Activated CD4-positive, alpha-beta T cell treated with anti-CD3 and anti-CD28 coated beads, Interleukin-2, amount 50 U/mL, for 16 hours (primary cell): ENCODE measurements at regions not wholly inside any gene's neighbourhood (a gene's known extent, or its start where the extent isn't known, plus 50 kb on each side); places are given as distances from the start of the nearest gene placed in this dataset.

Source experiments
- DNase-seq: peaks from one replicate; pipeline ENCODE4 v3.0.0-alpha.2; 2020

GRCh38 chr15:93212578-93212977, 123.6 kb upstream of the RGMA start:
- DNase-seq, result no peak

- no peak for DNase-seq
Measured at GRCh38 chr15:93210995-93211394, 122.0 kb upstream of the RGMA start.

GRCh38 chr15:93209690-93210445, 120.9 kb upstream of the RGMA start:
- DNase-seq, result no peak

GRCh38 chr15:93206893-93207292, 117.9 kb upstream of the RGMA start:
- no peak for DNase-seq

- DNase-seq, result no peak
Measured at GRCh38 chr15:93205413-93205812, 116.4 kb upstream of the RGMA start.

- no peak for DNase-seq
Measured at GRCh38 chr15:93203036-93203435, 114.0 kb upstream of the RGMA start.

GRCh38 chr15:93202405-93202804, 113.4 kb upstream of the RGMA start:
- DNase-seq, result no peak

- no peak for DNase-seq
Measured at GRCh38 chr15:93201940-93202339, 112.9 kb upstream of the RGMA start.

- no peak for DNase-seq
Measured at GRCh38 chr15:93200837-93201226, 111.8 kb upstream of the RGMA start.

GRCh38 chr15:93200081-93200836, 111.2 kb upstream of the RGMA start:
- DNase-seq, result no peak

- no peak for DNase-seq
Measured at GRCh38 chr15:93196135-93196670, 107.2 kb upstream of the RGMA start.

GRCh38 chr15:93195109-93195508, 106.1 kb upstream of the RGMA start:
- DNase-seq, result no peak

GRCh38 chr15:93190238-93190637, 101.2 kb upstream of the RGMA start:
- no peak for DNase-seq

- no peak for DNase-seq
Measured at GRCh38 chr15:93189561-93189960, 100.5 kb upstream of the RGMA start.

- DNase-seq, result no peak
Measured at GRCh38 chr15:93188236-93188635, 99.2 kb upstream of the RGMA start.

GRCh38 chr15:93185796-93186195, 96.8 kb upstream of the RGMA start:
- no peak for DNase-seq

- no peak for DNase-seq
Measured at GRCh38 chr15:93182703-93183205, 93.7 kb upstream of the RGMA start.

GRCh38 chr15:93180656-93181055, 91.6 kb upstream of the RGMA start:
- no peak for DNase-seq

- DNase-seq, result no peak
Measured at GRCh38 chr15:93180128-93180527, 91.1 kb upstream of the RGMA start.

GRCh38 chr15:93179700-93180102, 90.7 kb upstream of the RGMA start:
- DNase-seq, result no peak

GRCh38 chr15:93179072-93179471, 90.1 kb upstream of the RGMA start:
- DNase-seq, result no peak

GRCh38 chr15:93178371-93178770, 89.4 kb upstream of the RGMA start:
- DNase-seq, result no peak

- no peak for DNase-seq
Measured at GRCh38 chr15:93176065-93176464, 87.1 kb upstream of the RGMA start.

GRCh38 chr15:93174836-93175235, 85.8 kb upstream of the RGMA start:
- DNase-seq, result no peak
